Esophagus muscularis mucosa (tissue), 3 donors: ENCODE measurements at regions not wholly inside any gene's neighbourhood (a gene's known extent, or its start where the extent isn't known, plus 50 kb on each side); places are given as distances from the start of the nearest gene placed in this dataset.

Source experiments
- CTCF ChIP-seq, 3 experiments: fragments of 200-600 bp in 2 of 3; fragments of 450-650 bp in 1 of 3; sonication (generic) in 2 of 3; IDR thresholded peaks; one replicate each; pipeline ENCODE4 v1.5.1; 2017 to 2019; ENCODE audit warnings: antibody characterized with exemption in 3 of 3, mild to moderate bottlenecking in 2 of 3, moderate library complexity in 1 of 3
- POLR2A ChIP-seq: fragments of 450-650 bp; IDR thresholded peaks from one replicate; pipeline ENCODE4 v1.6.1; 2017; ENCODE audit warnings: antibody characterized with exemption, moderate library complexity, mild to moderate bottlenecking, low read depth

- no peak for TF ChIP-seq CTCF (IDR thresholded peaks at IDR 0.05)
- no peak for TF ChIP-seq POLR2A
Observed at GRCh38 chr2:20914087-20914486, 91.2 kb upstream of the LDAH start.
